CD4-positive, CD25-positive, alpha-beta regulatory T cell (primary cell): ENCODE measurements at regions not wholly inside any gene's neighbourhood (a gene's known extent, or its start where the extent isn't known, plus 50 kb on each side); places are given as distances from the start of the nearest gene placed in this dataset.

ENCODE experiments used
- ATAC-seq, 2 donors: fragments of 150-1000 bp; cut with Tn5 transposase; one replicate each; pipeline ENCODE4 v1.10.0; 2021; ENCODE audit warnings: low read depth in 2 of 2, moderate number of reproducible peaks in 2 of 2, moderate library complexity in 1 of 2
- DNase-seq, 3 donors: peaks; one replicate each; pipeline versions ENCODE4 v3.0.0 to v3.0.0-alpha.2; 2012 to 2022; ENCODE audit warnings: mixed read lengths in 1 of 3
- H3K27ac ChIP-seq: one replicate; pipeline ENCODE4 v1.7.0; 2013; ENCODE audit warnings: mild to moderate bottlenecking, low read length; ENCODE audit not compliant: insufficient read depth, poor library complexity, severe bottlenecking
- H3K27me3 ChIP-seq: one replicate; pipeline ENCODE4 v1.7.0; 2013; ENCODE audit warnings: low read length; ENCODE audit not compliant: control insufficient read depth, insufficient read depth
- H3K36me3 ChIP-seq: one replicate; pipeline ENCODE4 v1.7.0; 2013; ENCODE audit warnings: mild to moderate bottlenecking, low read length, moderate library complexity; ENCODE audit not compliant: control insufficient read depth, insufficient read depth
- H3K4me1 ChIP-seq: 2 replicates; pipeline ENCODE4 v1.7.0; 2013; ENCODE audit warnings: mild to moderate bottlenecking, low read length; ENCODE audit not compliant: insufficient read depth, control insufficient read depth, poor library complexity, severe bottlenecking
- H3K4me3 ChIP-seq: one replicate; pipeline ENCODE4 v1.7.0; 2013; ENCODE audit warnings: low read depth, mild to moderate bottlenecking, low read length, moderate library complexity
- H3K9me3 ChIP-seq, 2 experiments: 1 replicate in 1 of 2; 2 replicates in 1 of 2; pipeline ENCODE4 v1.7.0; 2013; ENCODE audit warnings: low read length in 2 of 2, mild to moderate bottlenecking in 1 of 2, moderate library complexity in 1 of 2; ENCODE audit not compliant: control insufficient read depth in 2 of 2
- H3K27ac Mint-ChIP-seq, 3 donors: one replicate each; pipeline ENCODE4 v1.8.0; 2020 to 2022; ENCODE audit warnings: mild to moderate bottlenecking in 3 of 3, mixed read lengths in 3 of 3, moderate library complexity in 2 of 3
- H3K27me3 Mint-ChIP-seq: one replicate; pipeline ENCODE4 v1.8.0; 2022; ENCODE audit warnings: mild to moderate bottlenecking, mixed read lengths
- H3K36me3 Mint-ChIP-seq: one replicate; pipeline ENCODE4 v1.8.0; 2020; ENCODE audit warnings: mixed read lengths
- H3K4me1 Mint-ChIP-seq, 4 donors: one replicate each; pipeline ENCODE4 v1.8.0; 2020 to 2022; ENCODE audit warnings: mixed read lengths in 4 of 4, mild to moderate bottlenecking in 1 of 4
- H3K4me3 Mint-ChIP-seq, 4 donors: one replicate each; pipeline ENCODE4 v1.8.0; 2020 to 2022; ENCODE audit warnings: mild to moderate bottlenecking in 4 of 4, mixed read lengths in 4 of 4, moderate library complexity in 3 of 4
- H3K9me3 Mint-ChIP-seq, 7 donors: one replicate each; pipeline ENCODE4 v1.8.0; 2020 to 2022; ENCODE audit warnings: mixed read lengths in 7 of 7, mild to moderate bottlenecking in 3 of 7, moderate library complexity in 2 of 7

DNA sequence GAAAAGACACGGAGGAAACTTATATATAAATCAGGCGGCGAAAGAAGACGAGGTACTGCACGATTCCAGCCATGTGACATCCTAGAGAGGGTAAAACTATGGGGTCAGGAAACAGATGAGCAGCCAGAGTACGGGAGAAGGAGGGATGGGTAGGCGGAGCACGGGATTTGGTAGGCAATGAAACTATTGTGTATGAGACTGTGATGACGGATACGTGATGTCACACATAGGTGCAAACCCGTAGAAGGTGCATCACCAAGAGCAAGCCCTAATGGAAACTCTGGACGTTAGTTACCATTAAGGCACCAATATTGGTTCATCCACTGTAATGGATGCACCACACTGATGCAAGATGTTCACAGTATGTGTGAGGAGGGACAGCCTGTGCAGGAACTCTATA, 93.8 kb upstream of the MGMT start:
- H3K9me3 Mint-ChIP-seq: no peaks in the 10 kb centered on the region
- no peak overlapping the region for H3K27ac ChIP-seq
- H3K4me3 Mint-ChIP-seq: no peak overlapping the region
- H3K4me3 ChIP-seq: no peak overlapping the region
- peaks cover 0 to 6% (median 3%) of the 10 kb centered on the region in 4 donors for H3K4me1 Mint-ChIP-seq
- no peak overlapping the region for H3K27ac Mint-ChIP-seq
- H3K36me3 Mint-ChIP-seq: no peaks in the 10 kb centered on the region
- peaks cover 20% of the 10 kb centered on the region for H3K27me3 Mint-ChIP-seq
- ATAC-seq (no peak), DNase-seq (no peak)
- H3K36me3 ChIP-seq: no peaks in the 10 kb centered on the region
- H3K4me1 ChIP-seq: no peaks in the 10 kb centered on the region
- H3K9me3 ChIP-seq: no peaks in the 10 kb centered on the region
- H3K27me3 ChIP-seq: peaks cover 12% of the 10 kb centered on the region

DNA sequence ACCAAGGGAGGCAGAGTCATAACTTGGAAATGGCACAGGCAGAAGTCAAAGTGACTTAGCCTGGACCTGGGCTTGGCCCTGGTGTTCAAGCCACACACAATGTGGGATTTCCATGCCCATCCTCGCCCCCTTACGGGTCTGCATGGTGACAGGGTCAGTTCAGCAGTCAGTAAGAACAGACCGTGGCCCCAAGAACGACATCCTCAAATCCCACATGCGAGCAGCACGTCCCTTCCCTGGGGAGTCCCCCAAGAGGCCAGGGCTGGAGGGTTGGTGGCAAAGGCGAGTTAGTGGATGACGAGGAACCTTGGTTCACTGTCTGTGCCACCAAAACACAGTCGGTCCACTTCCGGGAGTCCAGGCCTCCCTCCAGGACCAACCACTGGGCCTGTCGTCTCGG, 93.3 kb upstream of the MGMT start:
- H3K27me3 ChIP-seq: peaks cover 12% of the 10 kb centered on the region
- no peaks in the 10 kb centered on the region for H3K9me3 ChIP-seq
- no peaks in the 10 kb centered on the region for H3K36me3 ChIP-seq
- ATAC-seq (no peak), DNase-seq (no peak)
- no peak overlapping the region for H3K4me3 ChIP-seq
- Mint-ChIP-seq H3K9me3 (no peaks in the 10 kb centered on the region), H3K36me3 (no peaks in the 10 kb centered on the region), H3K27me3 (peaks cover 20% of the 10 kb centered on the region), H3K4me1 (peaks cover 0 to 6% (median 3%) of the 10 kb centered on the region in 4 donors), H3K4me3 (no peak overlapping the region), H3K27ac (no peak overlapping the region)
- H3K4me1 ChIP-seq: no peaks in the 10 kb centered on the region
- no peak overlapping the region for H3K27ac ChIP-seq

DNA sequence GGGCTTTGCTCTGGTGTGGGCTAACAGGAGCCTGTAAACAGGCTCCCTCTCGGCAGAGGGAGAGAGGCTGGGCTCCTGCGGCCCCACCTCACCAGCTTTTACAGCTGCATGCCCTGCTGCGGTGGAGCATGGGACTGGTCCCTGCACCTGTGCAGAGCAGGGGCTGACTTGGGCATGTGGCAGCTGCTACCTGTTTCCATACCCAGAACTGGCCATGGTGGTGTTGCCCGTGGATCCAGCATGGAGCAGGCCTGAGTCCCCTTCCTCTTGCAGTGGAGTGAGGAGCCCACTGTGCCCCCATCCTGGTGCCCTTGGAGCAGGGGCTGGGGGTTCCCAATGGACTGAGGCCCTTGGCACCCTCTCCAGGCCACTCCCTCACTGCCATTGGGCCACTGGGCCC, 91.9 kb upstream of the MGMT start:
- H3K27ac ChIP-seq: no peak overlapping the region

DNA sequence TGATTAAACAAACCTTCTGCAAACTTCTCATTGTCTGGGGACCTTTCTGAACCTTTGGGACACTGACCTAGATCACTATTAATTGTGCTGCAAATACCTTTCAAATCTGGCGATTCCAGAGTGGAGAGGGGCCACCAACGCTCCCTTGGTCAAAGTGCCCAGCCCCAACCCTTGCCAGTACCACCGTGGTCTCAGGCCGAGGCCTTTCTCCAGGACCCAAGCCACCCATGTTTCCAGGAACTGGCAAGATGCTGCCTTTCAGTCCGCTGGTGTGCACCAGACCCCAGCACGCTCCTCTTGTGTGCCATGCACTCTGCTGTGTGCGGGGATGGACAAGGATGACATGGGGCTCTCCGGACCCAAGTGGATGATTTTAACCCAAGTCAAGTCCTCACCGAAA, 91.1 kb upstream of the MGMT start:
- peaks cover 20% of the 10 kb centered on the region for H3K27me3 Mint-ChIP-seq
- H3K27ac ChIP-seq: no peak overlapping the region
- H3K36me3 Mint-ChIP-seq: no peaks in the 10 kb centered on the region
- H3K4me1 Mint-ChIP-seq: peaks cover 0 to 6% (median 3%) of the 10 kb centered on the region in 4 donors
- H3K27ac Mint-ChIP-seq: no peak overlapping the region
- no peak overlapping the region for H3K4me3 ChIP-seq
- no peaks in the 10 kb centered on the region for H3K9me3 Mint-ChIP-seq
- ATAC-seq (no peak), DNase-seq (no peak)
- H3K9me3 ChIP-seq: no peaks in the 10 kb centered on the region
- no peaks in the 10 kb centered on the region for H3K4me1 ChIP-seq
- H3K36me3 ChIP-seq: no peaks in the 10 kb centered on the region
- H3K4me3 Mint-ChIP-seq: no peak overlapping the region
- peaks cover 12% of the 10 kb centered on the region for H3K27me3 ChIP-seq

More for the DNA sequence above, 91.9 kb upstream of the MGMT start:
- DNase-seq (no peak), ATAC-seq (no peak)
- Histone ChIP-seq H3K36me3 (no peaks in the 10 kb centered on the region), H3K9me3 (no peaks in the 10 kb centered on the region), H3K4me3 (no peak overlapping the region), H3K27me3 (peaks cover 12% of the 10 kb centered on the region), H3K4me1 (no peaks in the 10 kb centered on the region)
- no peak overlapping the region for H3K4me3 Mint-ChIP-seq
- H3K4me1 Mint-ChIP-seq: peaks cover 0 to 6% (median 3%) of the 10 kb centered on the region in 4 donors
- H3K27ac Mint-ChIP-seq: no peak overlapping the region
- no peaks in the 10 kb centered on the region for H3K9me3 Mint-ChIP-seq
- peaks cover 20% of the 10 kb centered on the region for H3K27me3 Mint-ChIP-seq
- H3K36me3 Mint-ChIP-seq: no peaks in the 10 kb centered on the region

DNA sequence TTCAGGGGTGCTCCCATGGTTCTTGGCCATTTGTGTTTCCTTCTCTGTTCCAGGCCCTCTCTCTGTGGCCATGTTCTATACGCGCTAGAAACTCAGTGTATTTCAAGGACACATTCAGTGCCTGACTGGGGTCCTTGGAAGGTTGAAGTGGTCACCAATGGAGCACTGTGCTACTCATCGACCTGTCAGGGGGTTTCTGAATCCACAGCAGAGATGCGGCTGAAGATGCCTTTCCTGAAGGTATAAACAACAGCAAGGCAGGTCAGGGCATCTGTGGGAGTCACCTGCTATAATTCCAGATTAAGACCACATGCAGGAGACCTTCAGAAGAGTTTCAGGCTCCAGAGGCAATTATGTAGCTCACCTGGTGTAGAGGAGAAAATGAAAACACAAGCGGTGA, 86.8 kb upstream of the MGMT start:
- no peak for DNase-seq
- Mint-ChIP-seq H3K9me3 (peaks cover 0 to 2% (median 0%) of the 10 kb centered on the region in 7 donors), H3K27ac (no peak overlapping the region), H3K27me3 (no peaks in the 10 kb centered on the region), H3K4me3 (no peak overlapping the region), H3K36me3 (no peaks in the 10 kb centered on the region), H3K4me1 (no peaks in the 10 kb centered on the region)
- Histone ChIP-seq H3K9me3 (no peaks in the 10 kb centered on the region), H3K27ac (no peak overlapping the region), H3K36me3 (no peaks in the 10 kb centered on the region), H3K27me3 (no peaks in the 10 kb centered on the region), H3K4me1 (no peaks in the 10 kb centered on the region), H3K4me3 (no peak overlapping the region)
- ATAC-seq: no peak

DNA sequence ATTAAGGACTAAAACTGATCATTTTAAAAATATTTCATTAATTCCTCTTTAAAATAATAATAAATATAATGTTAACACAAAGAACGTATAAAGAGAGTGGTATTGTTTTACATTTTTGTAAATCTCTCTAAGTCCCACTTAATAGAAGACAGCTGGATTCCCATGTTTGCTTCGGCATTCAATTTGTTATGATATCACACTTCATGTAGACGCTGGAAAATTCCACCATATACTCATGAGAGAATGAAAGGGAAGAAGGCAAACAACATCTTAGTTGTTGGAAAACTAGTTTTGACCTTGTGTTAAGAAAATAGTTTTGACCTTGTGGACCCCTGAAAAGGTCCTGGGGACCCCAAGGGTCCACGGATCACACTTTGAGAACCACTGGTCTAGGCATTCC, 85.3 kb upstream of the MGMT start:
- ATAC-seq: no peak
- H3K4me1 Mint-ChIP-seq: no peaks in the 10 kb centered on the region
- H3K9me3 Mint-ChIP-seq: peaks cover 0 to 2% (median 0%) of the 10 kb centered on the region in 7 donors

DNA sequence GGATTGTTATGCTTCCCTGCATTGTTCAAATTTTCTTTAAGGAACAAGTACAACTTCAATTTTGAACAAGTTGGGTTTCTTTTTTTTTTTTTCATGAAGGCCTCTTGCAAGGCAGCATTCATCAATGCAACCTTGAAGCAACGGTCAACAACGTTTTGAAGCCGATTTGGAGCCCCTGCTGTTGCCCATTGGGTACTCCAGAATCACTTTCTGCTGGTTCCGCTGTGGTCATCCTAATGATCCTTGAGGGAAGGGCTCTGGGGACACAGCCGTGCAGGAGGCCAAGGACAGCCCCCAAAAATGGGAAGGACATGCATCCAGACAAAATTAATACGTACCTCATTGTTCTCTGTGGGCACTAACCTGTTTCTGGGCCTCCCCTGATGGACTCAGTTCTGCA, 84.6 kb upstream of the MGMT start:
- no peaks in the 10 kb centered on the region for H3K27me3 Mint-ChIP-seq
- ATAC-seq: no peak

More for the DNA sequence above, 85.3 kb upstream of the MGMT start:
- Mint-ChIP-seq H3K27me3 (no peaks in the 10 kb centered on the region), H3K27ac (no peak overlapping the region), H3K4me3 (no peak overlapping the region), H3K36me3 (no peaks in the 10 kb centered on the region)
- no peaks in the 10 kb centered on the region for H3K27me3 ChIP-seq
- H3K4me1 ChIP-seq: no peaks in the 10 kb centered on the region
- no peak for DNase-seq
- no peak overlapping the region for H3K4me3 ChIP-seq
- no peaks in the 10 kb centered on the region for H3K36me3 ChIP-seq
- no peaks in the 10 kb centered on the region for H3K9me3 ChIP-seq
- H3K27ac ChIP-seq: no peak overlapping the region

DNA sequence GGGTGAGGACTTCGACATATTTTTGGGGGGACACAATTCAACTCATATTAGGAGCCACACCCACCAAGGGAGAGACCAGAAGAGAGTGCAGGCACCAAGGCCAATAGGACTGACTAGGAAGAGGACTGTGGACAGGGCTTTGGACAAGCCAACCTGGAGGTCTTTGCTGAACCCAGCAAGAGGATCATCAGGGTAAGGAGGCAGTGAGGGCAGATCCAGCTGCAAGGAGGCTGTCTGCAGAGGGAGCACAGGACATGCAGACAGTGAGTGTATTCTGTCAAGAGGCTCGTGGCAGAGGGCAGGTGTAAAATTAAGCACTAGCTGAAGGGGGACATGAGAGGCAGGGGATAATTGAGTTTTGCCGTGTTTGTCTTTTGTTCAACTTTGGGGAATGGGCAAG, 83.4 kb upstream of the MGMT start:
- H3K9me3 ChIP-seq: no peaks in the 10 kb centered on the region
- no peak for DNase-seq
- H3K27me3 ChIP-seq: no peaks in the 10 kb centered on the region
- H3K36me3 ChIP-seq: no peaks in the 10 kb centered on the region
- no peaks in the 10 kb centered on the region for H3K4me1 ChIP-seq
- no peak overlapping the region for H3K27ac Mint-ChIP-seq
- no peaks in the 10 kb centered on the region for H3K4me1 Mint-ChIP-seq
- H3K4me3 Mint-ChIP-seq: no peak overlapping the region
- ATAC-seq: no peak
- H3K27me3 Mint-ChIP-seq: no peaks in the 10 kb centered on the region
- H3K9me3 Mint-ChIP-seq: peaks cover 0 to 2% (median 0%) of the 10 kb centered on the region in 7 donors
- H3K4me3 ChIP-seq: no peak overlapping the region
- H3K27ac ChIP-seq: no peak overlapping the region
- no peaks in the 10 kb centered on the region for H3K36me3 Mint-ChIP-seq

More for the DNA sequence above, 84.6 kb upstream of the MGMT start:
- Histone ChIP-seq H3K27ac (no peak overlapping the region), H3K36me3 (no peaks in the 10 kb centered on the region), H3K9me3 (no peaks in the 10 kb centered on the region), H3K4me1 (no peaks in the 10 kb centered on the region), H3K4me3 (no peak overlapping the region), H3K27me3 (no peaks in the 10 kb centered on the region)
- H3K4me3 Mint-ChIP-seq: no peak overlapping the region
- H3K27ac Mint-ChIP-seq: no peak overlapping the region
- H3K9me3 Mint-ChIP-seq: peaks cover 0 to 2% (median 0%) of the 10 kb centered on the region in 7 donors
- H3K36me3 Mint-ChIP-seq: no peaks in the 10 kb centered on the region
- no peak for DNase-seq
- no peaks in the 10 kb centered on the region for H3K4me1 Mint-ChIP-seq
